PFSK-1 (cell line): ENCODE measurements at regions not wholly inside any gene's neighbourhood (a gene's known extent, or its start where the extent isn't known, plus 50 kb on each side); places are given as distances from the start of the nearest gene placed in this dataset.

Source experiments
- POLR2AphosphoS5 ChIP-seq: IDR thresholded peaks from 2 replicates; pipeline ENCODE4 v1.6.1; 2012; ENCODE audit warnings: low read depth, mild to moderate bottlenecking, control low read depth, low read length, moderate library complexity
- REST ChIP-seq, 2 experiments: IDR thresholded peaks; 2 replicates each; pipeline versions ENCODE4 v1.6.1 to v1.8.0; 2011 to 2012; ENCODE audit warnings: low read depth in 2 of 2, low read length in 2 of 2, control low read depth in 1 of 2, inconsistent platforms in 1 of 2, mild to moderate bottlenecking in 1 of 2, moderate library complexity in 1 of 2; ENCODE audit not compliant: insufficient read depth in 1 of 2
- SIN3A ChIP-seq: IDR thresholded peaks from 2 replicates; pipeline ENCODE4 v1.6.1; 2012; ENCODE audit warnings: mild to moderate bottlenecking, low read length, moderate library complexity, borderline replicate concordance; ENCODE audit not compliant: insufficient read depth
- TAF1 ChIP-seq: IDR thresholded peaks from 2 replicates; pipeline ENCODE4 v1.6.1; 2012; ENCODE audit warnings: low read length, control low read depth, borderline replicate concordance; ENCODE audit not compliant: insufficient read depth

GRCh38 chr6:155645325-155645724 lies 189.7 kb upstream of the NOX3 start:
- TF ChIP-seq TAF1 (no peak), POLR2AphosphoS5 (no peak), REST (IDR thresholded peaks at IDR 0.05; ENCODE audit: insufficient read depth in 1 of 2, low read depth in 2 of 2, low read length in 2 of 2) (no peak), SIN3A (no peak)
